ENCODE measurements at regions not wholly inside any gene's neighbourhood (a gene's known extent, or its start where the extent isn't known, plus 50 kb on each side); places are given as distances from the start of the nearest gene placed in this dataset.

GRCh38 chr6:44734886-44735629 lies 347.6 kb downstream of the CDC5L start:
- TF ChIP-seq, protein P1, sequence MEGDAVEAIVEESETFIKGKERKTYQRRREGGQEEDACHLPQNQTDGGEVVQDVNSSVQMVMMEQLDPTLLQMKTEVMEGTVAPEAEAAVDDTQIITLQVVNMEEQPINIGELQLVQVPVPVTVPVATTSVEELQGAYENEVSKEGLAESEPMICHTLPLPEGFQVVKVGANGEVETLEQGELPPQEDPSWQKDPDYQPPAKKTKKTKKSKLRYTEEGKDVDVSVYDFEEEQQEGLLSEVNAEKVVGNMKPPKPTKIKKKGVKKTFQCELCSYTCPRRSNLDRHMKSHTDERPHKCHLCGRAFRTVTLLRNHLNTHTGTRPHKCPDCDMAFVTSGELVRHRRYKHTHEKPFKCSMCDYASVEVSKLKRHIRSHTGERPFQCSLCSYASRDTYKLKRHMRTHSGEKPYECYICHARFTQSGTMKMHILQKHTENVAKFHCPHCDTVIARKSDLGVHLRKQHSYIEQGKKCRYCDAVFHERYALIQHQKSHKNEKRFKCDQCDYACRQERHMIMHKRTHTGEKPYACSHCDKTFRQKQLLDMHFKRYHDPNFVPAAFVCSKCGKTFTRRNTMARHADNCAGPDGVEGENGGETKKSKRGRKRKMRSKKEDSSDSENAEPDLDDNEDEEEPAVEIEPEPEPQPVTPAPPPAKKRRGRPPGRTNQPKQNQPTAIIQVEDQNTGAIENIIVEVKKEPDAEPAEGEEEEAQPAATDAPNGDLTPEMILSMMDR (IDR thresholded peaks at IDR 0.05 in 8 of 11, conservative IDR thresholded peaks at IDR 0.05 in 3 of 11) = no peak
- TF ChIP-seq POLR2A (IDR thresholded peaks at IDR 0.05) = no peak
